H1 (cell line): ENCODE measurements at regions not wholly inside any gene's neighbourhood (a gene's known extent, or its start where the extent isn't known, plus 50 kb on each side); places are given as distances from the start of the nearest gene placed in this dataset.

Experiments used
- CTCF ChIA-PET: fragments of 300-600 bp; sonication (Branson Sonifier 250); formaldehyde crosslinking; loops from one replicate; lab custom pipeline; 2021; ENCODE audit not compliant: partially characterized antibody; lab: Charles Lee
- POLR2A ChIA-PET: fragments of 300-600 bp; sonication (Branson Sonifier 250); formaldehyde crosslinking; loops from one replicate; lab custom pipeline; 2021; ENCODE audit warnings: inconsistent platforms; ENCODE audit not compliant: partially characterized antibody; lab: Charles Lee
- DNase-seq, 2 experiments: peaks; one replicate each; pipeline versions ENCODE4 v3.0.0 to v3.0.0-alpha.2; 2010 to 2022; ENCODE audit warnings: low spot score in 2 of 2, low read depth in 1 of 2, mixed read lengths in 1 of 2
- FAIRE-seq: peaks from 2 replicates; lab custom pipeline; 2011; peaks lifted over from hg19 to GRCh38; lab: Jason Lieb, UNC
- H2AFZ ChIP-seq: 2 replicates; pipeline ENCODE4 v1.8.1; 2012; ENCODE audit warnings: low read length, inconsistent platforms
- H2AK5ac ChIP-seq: 2 replicates; pipeline ENCODE4 v1.6.1; 2013; ENCODE audit warnings: low read depth, low read length
- H2BK120ac ChIP-seq: replicated peaks from 2 replicates; pipeline ENCODE3; 2013; ENCODE audit warnings: low read depth, low read length, inconsistent platforms
- H2BK12ac ChIP-seq: 2 replicates; pipeline ENCODE4 v1.6.1; 2013; ENCODE audit warnings: low read depth, low read length
- H2BK15ac ChIP-seq: 2 replicates; pipeline ENCODE4 v1.6.1; 2013; ENCODE audit warnings: low read length
- H2BK20ac ChIP-seq: 2 replicates; pipeline ENCODE4 v1.6.1; 2013; ENCODE audit warnings: low read length
- H2BK5ac ChIP-seq: 2 replicates; pipeline ENCODE4 v1.6.1; 2013; ENCODE audit warnings: low read depth, low read length
- H3K14ac ChIP-seq: 2 replicates; pipeline ENCODE4 v1.6.1; 2013; ENCODE audit warnings: inconsistent platforms; ENCODE audit not compliant: insufficient read length
- H3K18ac ChIP-seq: 2 replicates; pipeline ENCODE4 v1.6.1; 2013; ENCODE audit warnings: low read length; ENCODE audit errors: extremely low read depth
- H3K23ac ChIP-seq: 2 replicates; pipeline ENCODE4 v1.6.1; 2013; ENCODE audit warnings: inconsistent platforms; ENCODE audit not compliant: insufficient read length
- H3K23me2 ChIP-seq: 2 replicates; pipeline ENCODE4 v1.6.1; 2013; ENCODE audit warnings: low read depth, low read length
- H3K27ac ChIP-seq: 2 replicates; pipeline ENCODE4 v1.6.1; 2011; ENCODE audit warnings: low read depth, low read length, inconsistent platforms
- H3K27me3 ChIP-seq, 4 experiments: replicated peaks in 1 of 4; 1 replicate in 1 of 4; 2 replicates in 3 of 4; pipeline versions ENCODE4 v1.6.1 to v1.8.1; 2011 to 2013; ENCODE audit warnings: low read length in 3 of 4, mild to moderate bottlenecking in 3 of 4, inconsistent platforms in 2 of 4, mixed read lengths in 2 of 4, moderate library complexity in 1 of 4; ENCODE audit not compliant: control insufficient read depth in 3 of 4, insufficient read depth in 3 of 4; ENCODE audit errors: extremely low read depth in 1 of 4
- H3K36me3 ChIP-seq, 4 experiments: 2 replicates each; pipeline versions ENCODE4 v1.6.1 to v1.8.1; 2011 to 2013; ENCODE audit warnings: mild to moderate bottlenecking in 4 of 4, low read length in 3 of 4, moderate library complexity in 2 of 4, control low read depth in 1 of 4, inconsistent platforms in 1 of 4; ENCODE audit not compliant: insufficient read depth in 4 of 4, control insufficient read depth in 2 of 4
- H3K4ac ChIP-seq: replicated peaks from 2 replicates; pipeline ENCODE3; 2013; ENCODE audit warnings: low read length, low read depth, mixed read lengths, inconsistent platforms; ENCODE audit not compliant: insufficient read length
- H3K4me1 ChIP-seq, 4 experiments: replicated peaks in 1 of 4; 1 replicate in 1 of 4; 2 replicates in 3 of 4; pipeline versions ENCODE4 v1.6.1 to v1.8.1; 2011 to 2013; ENCODE audit warnings: low read length in 3 of 4, inconsistent platforms in 2 of 4, mixed read lengths in 1 of 4; ENCODE audit not compliant: insufficient read depth in 4 of 4, control insufficient read depth in 3 of 4
- H3K4me2 ChIP-seq, 2 experiments: 2 replicates each; pipeline versions ENCODE4 v1.6.1 to v1.8.1; 2011 to 2013; ENCODE audit warnings: low read depth in 2 of 2, low read length in 2 of 2, control low read depth in 1 of 2, inconsistent platforms in 1 of 2, mild to moderate bottlenecking in 1 of 2; ENCODE audit not compliant: insufficient read depth in 1 of 2
- H3K4me3 ChIP-seq, 4 experiments: fragments of 200-600, 300-600 bp in 1 of 4; sonication (generic), shearing (Covaris generic), sonication (Bioruptor Twin) in 1 of 4; 2 replicates each; pipeline versions ENCODE4 v1.5.1 to v1.8.1; 2011 to 2016; ENCODE audit warnings: low read length in 4 of 4, low read depth in 3 of 4, control low read depth in 2 of 4, inconsistent platforms in 2 of 4, mild to moderate bottlenecking in 2 of 4, mixed read lengths in 1 of 4, moderate library complexity in 1 of 4; ENCODE audit not compliant: insufficient read depth in 2 of 4; ENCODE audit errors: extremely low read depth in 1 of 4
- H3K56ac ChIP-seq: replicated peaks from 2 replicates; pipeline ENCODE3; 2013; ENCODE audit warnings: low read depth, mild to moderate bottlenecking, mixed read lengths, low read length, inconsistent platforms; ENCODE audit not compliant: insufficient read length
- H3K79me1 ChIP-seq: 2 replicates; pipeline ENCODE4 v1.6.1; 2013; ENCODE audit warnings: low read depth, low read length, control low read depth
- H3K79me2 ChIP-seq, 2 experiments: 2 replicates each; pipeline versions ENCODE4 v1.6.1 to v1.8.1; 2012 to 2013; ENCODE audit warnings: low read length in 2 of 2, mild to moderate bottlenecking in 2 of 2, inconsistent platforms in 1 of 2; ENCODE audit not compliant: insufficient read depth in 2 of 2, control insufficient read depth in 1 of 2
- H3K9ac ChIP-seq, 4 experiments: replicated peaks in 1 of 4; 1 replicate in 1 of 4; 2 replicates in 3 of 4; pipeline versions ENCODE4 v1.6.1 to v1.8.1; 2011 to 2013; ENCODE audit warnings: low read depth in 3 of 4, low read length in 3 of 4, control low read depth in 2 of 4, mild to moderate bottlenecking in 2 of 4, moderate library complexity in 2 of 4, inconsistent platforms in 1 of 4; ENCODE audit errors: extremely low read depth in 1 of 4
- H3K9me3 ChIP-seq, 2 experiments: 2 replicates each; pipeline versions ENCODE4 v1.6.1 to v1.8.1; 2012 to 2013; ENCODE audit warnings: mild to moderate bottlenecking in 2 of 2, moderate library complexity in 2 of 2, control low read depth in 1 of 2, inconsistent platforms in 1 of 2, low read depth in 1 of 2, low read length in 1 of 2, mixed read lengths in 1 of 2; ENCODE audit not compliant: insufficient read depth in 2 of 2
- H4K20me1 ChIP-seq, 2 experiments: replicated peaks in 1 of 2; 2 replicates each; pipeline versions ENCODE3 to v1.8.1; 2011 to 2013; ENCODE audit warnings: inconsistent platforms in 2 of 2, low read length in 2 of 2, mild to moderate bottlenecking in 1 of 2; ENCODE audit not compliant: insufficient read depth in 2 of 2, control insufficient read depth in 1 of 2
- H4K5ac ChIP-seq: 2 replicates; pipeline ENCODE4 v1.6.1; 2013; ENCODE audit warnings: low read length, low read depth, mixed read lengths, inconsistent platforms; ENCODE audit not compliant: insufficient read length
- H4K8ac ChIP-seq: 2 replicates; pipeline ENCODE4 v1.8.0; 2013; ENCODE audit warnings: mild to moderate bottlenecking, moderate library complexity, low read length, inconsistent platforms; ENCODE audit not compliant: insufficient read depth; ENCODE audit errors: extremely low read depth
- H4K91ac ChIP-seq: replicated peaks from 2 replicates; pipeline ENCODE3; 2013; ENCODE audit warnings: low read length, mixed read lengths, inconsistent platforms; ENCODE audit not compliant: insufficient read length
- CEBPB ChIP-seq: IDR thresholded peaks from 2 replicates; pipeline ENCODE4 v1.6.1; 2012; ENCODE audit warnings: low read depth, low read length
- EZH2 ChIP-seq: fragments of 200-600 bp; sonication (generic); IDR thresholded peaks from 2 replicates; pipeline ENCODE4 v1.7.1; 2012; ENCODE audit warnings: low read depth, mild to moderate bottlenecking, moderate library complexity, low read length, inconsistent platforms; ENCODE audit not compliant: severe bottlenecking
- FOSL1 ChIP-seq: IDR thresholded peaks from 2 replicates; pipeline ENCODE4 v1.6.1; 2011; ENCODE audit warnings: mild to moderate bottlenecking, low read depth, low read length, moderate library complexity; ENCODE audit not compliant: insufficient read depth
- GABPA ChIP-seq: IDR thresholded peaks from 2 replicates; pipeline ENCODE4 v1.6.1; 2011; ENCODE audit warnings: mild to moderate bottlenecking, low read length, moderate library complexity, borderline replicate concordance; ENCODE audit not compliant: insufficient read depth
- GTF2F1 ChIP-seq: IDR thresholded peaks from 2 replicates; pipeline ENCODE4 v1.6.1; 2012; ENCODE audit warnings: low read depth, low read length, improper control_type of control experiment, borderline replicate concordance
- RAD21 ChIP-seq, 2 experiments: IDR thresholded peaks in 1 of 2; conservative IDR thresholded peaks in 1 of 2; 2 replicates each; pipeline ENCODE4 v1.6.1; 2011; ENCODE audit warnings: low read depth in 2 of 2, low read length in 2 of 2, improper control_type of control experiment in 1 of 2, inconsistent platforms in 1 of 2, mild to moderate bottlenecking in 1 of 2, moderate library complexity in 1 of 2
- RFX5 ChIP-seq: IDR thresholded peaks from 2 replicates; pipeline ENCODE4 v1.6.1; 2011; ENCODE audit warnings: low read depth, low read length, improper control_type of control experiment, borderline replicate concordance
- SIN3A ChIP-seq, 2 experiments: IDR thresholded peaks in 1 of 2; conservative IDR thresholded peaks in 1 of 2; 2 replicates each; pipeline ENCODE4 v1.6.1; 2011 to 2012; ENCODE audit warnings: low read length in 2 of 2, improper control_type of control experiment in 1 of 2, low read depth in 1 of 2, mild to moderate bottlenecking in 1 of 2
- SIRT6 ChIP-seq: IDR thresholded peaks from one replicate; pipeline ENCODE4 v1.7.1; 2012; ENCODE audit warnings: low read length, inconsistent platforms
- SP1 ChIP-seq: IDR thresholded peaks from 2 replicates; pipeline ENCODE4 v1.6.1; 2011; ENCODE audit warnings: low read depth, low read length
- SRF ChIP-seq: IDR thresholded peaks from 2 replicates; pipeline ENCODE4 v1.6.1; 2011; ENCODE audit warnings: mild to moderate bottlenecking, low read depth, low read length, moderate library complexity
- ZNF274 ChIP-seq: IDR thresholded peaks from 2 replicates; pipeline ENCODE4 v1.7.0; 2012; ENCODE audit warnings: low read length, borderline replicate concordance; ENCODE audit errors: extremely low read depth
- WGBS, 2 experiments: shearing (Covaris generic) in 1 of 2; methylation state at CpG; one replicate each; pipeline versions ENCODE4 v1.1.6 to v1.1.7; 2013 to 2015; ENCODE audit warnings: low lambda C conversion rate in 2 of 2, mixed read lengths in 2 of 2, inconsistent platforms in 1 of 2, low coverage in 1 of 2, missing lambda C conversion rate in 1 of 2; ENCODE audit not compliant: insufficient replicate concordance in 2 of 2, insufficient coverage in 1 of 2, insufficient read length in 1 of 2; ENCODE audit errors: extremely low coverage in 1 of 2, missing lambda C conversion rate in 1 of 2; 5-methylcytosine and 5-hydroxymethylcytosine counted together

GRCh38 chr4:140255927-140256326 lies 101.9 kb upstream of the MAML3 start:
- Histone ChIP-seq H3K9me3 (no peaks in the 10 kb centered on the region), H3K4ac (no peak overlapping the region), H2BK12ac (no peak overlapping the region), H3K23ac (no peak overlapping the region), H4K8ac (no peak overlapping the region), H2AFZ (no peak overlapping the region), H2BK5ac (no peak overlapping the region), H2BK20ac (no peak overlapping the region), H4K91ac (no peak overlapping the region), H3K27me3 (peaks cover 0 to 7% (median 4%) of the 10 kb centered on the region in 4 experiments; a peak in 3 of 7 replicates), H3K36me3 (no peaks in the 10 kb centered on the region), H3K4me1 (peaks cover 0 to 10% (median 6%) of the 10 kb centered on the region in 4 experiments; a peak in 6 of 7 replicates), H4K5ac (no peak overlapping the region), H2AK5ac (no peak overlapping the region), H2BK120ac (no peak overlapping the region), H3K23me2 (peaks cover 5% of the 10 kb centered on the region; the same call in 1 of the 2 replicates), H3K79me1 (no peaks in the 10 kb centered on the region), H3K14ac (no peak overlapping the region), H3K9ac (no peak overlapping the region), H4K20me1 (no peaks in the 10 kb centered on the region), H3K79me2 (no peaks in the 10 kb centered on the region), H3K18ac (no peak overlapping the region), H3K27ac (no peak overlapping the region), H3K4me2 (no peak overlapping the region), H3K56ac (no peak overlapping the region), H3K4me3 (no peak overlapping the region), H2BK15ac (no peak overlapping the region)
- ChIA-PET POLR2A (no interaction called here), CTCF (interaction anchor here (1.1 to 1.8 kb wide), 6 partner anchors 9 to 591 kb away, joined by 3 to 6 read pairs (median 4); no protein-coding TSS in a partner anchor)
- DNase-seq: no peak
- WGBS, 2 experiments: 100% methylated on average over 1 of the region's 1 CpG; no CpG with 5 or more reads in 1 of the 2 experiments
- no peak for FAIRE-seq
- TF ChIP-seq GABPA (no peak), SIN3A (conservative IDR thresholded peaks at IDR 0.05 in 1 of 2, IDR thresholded peaks at IDR 0.05 in 1 of 2; ENCODE audit: low read depth in 1 of 2, low read length in 2 of 2) (no peak), SIRT6 (no peak), SRF (no peak), FOSL1 (no peak), RAD21 (IDR thresholded peaks at IDR 0.05 in 1 of 2, conservative IDR thresholded peaks at IDR 0.05 in 1 of 2; ENCODE audit: low read depth in 2 of 2, low read length in 2 of 2) (no peak), ZNF274 (no peak), EZH2 (no peak), SP1 (no peak), GTF2F1 (no peak), RFX5 (no peak), CEBPB (no peak)
